ENCODE measurements at regions not wholly inside any gene's neighbourhood (a gene's known extent, or its start where the extent isn't known, plus 50 kb on each side); places are given as distances from the start of the nearest gene placed in this dataset.
A peak's percentile ranks its signal among the peaks of the same experiment; 100 is the strongest.

GRCh38 chr2:207473049-207473930, 56.5 kb upstream of the CREB1 start:
- TF ChIP-seq RAD21 (IDR thresholded peaks at IDR 0.05; ENCODE audit: low read length) (peak; percentile 98), RCOR1 (IDR thresholded peaks at IDR 0.05; ENCODE audit: insufficient replicate concordance, low read length) (no peak), POLR2A (IDR thresholded peaks at IDR 0.05; ENCODE audit: low read depth, low read length) (no peak)
- TF ChIP-seq, protein P1, sequence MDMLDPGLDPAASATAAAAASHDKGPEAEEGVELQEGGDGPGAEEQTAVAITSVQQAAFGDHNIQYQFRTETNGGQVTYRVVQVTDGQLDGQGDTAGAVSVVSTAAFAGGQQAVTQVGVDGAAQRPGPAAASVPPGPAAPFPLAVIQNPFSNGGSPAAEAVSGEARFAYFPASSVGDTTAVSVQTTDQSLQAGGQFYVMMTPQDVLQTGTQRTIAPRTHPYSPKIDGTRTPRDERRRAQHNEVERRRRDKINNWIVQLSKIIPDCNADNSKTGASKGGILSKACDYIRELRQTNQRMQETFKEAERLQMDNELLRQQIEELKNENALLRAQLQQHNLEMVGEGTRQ (IDR thresholded peaks at IDR 0.05; ENCODE audit: low read depth, low read length) = no peak
- TF ChIP-seq, protein P2, sequence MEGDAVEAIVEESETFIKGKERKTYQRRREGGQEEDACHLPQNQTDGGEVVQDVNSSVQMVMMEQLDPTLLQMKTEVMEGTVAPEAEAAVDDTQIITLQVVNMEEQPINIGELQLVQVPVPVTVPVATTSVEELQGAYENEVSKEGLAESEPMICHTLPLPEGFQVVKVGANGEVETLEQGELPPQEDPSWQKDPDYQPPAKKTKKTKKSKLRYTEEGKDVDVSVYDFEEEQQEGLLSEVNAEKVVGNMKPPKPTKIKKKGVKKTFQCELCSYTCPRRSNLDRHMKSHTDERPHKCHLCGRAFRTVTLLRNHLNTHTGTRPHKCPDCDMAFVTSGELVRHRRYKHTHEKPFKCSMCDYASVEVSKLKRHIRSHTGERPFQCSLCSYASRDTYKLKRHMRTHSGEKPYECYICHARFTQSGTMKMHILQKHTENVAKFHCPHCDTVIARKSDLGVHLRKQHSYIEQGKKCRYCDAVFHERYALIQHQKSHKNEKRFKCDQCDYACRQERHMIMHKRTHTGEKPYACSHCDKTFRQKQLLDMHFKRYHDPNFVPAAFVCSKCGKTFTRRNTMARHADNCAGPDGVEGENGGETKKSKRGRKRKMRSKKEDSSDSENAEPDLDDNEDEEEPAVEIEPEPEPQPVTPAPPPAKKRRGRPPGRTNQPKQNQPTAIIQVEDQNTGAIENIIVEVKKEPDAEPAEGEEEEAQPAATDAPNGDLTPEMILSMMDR (conservative IDR thresholded peaks at IDR 0.05; ENCODE audit: low read depth, low read length) = peak; percentile 92

All from IMR-90 (cell line).